HG02759 (cell line): ENCODE measurements at regions not wholly inside any gene's neighbourhood (a gene's known extent, or its start where the extent isn't known, plus 50 kb on each side); places are given as distances from the start of the nearest gene placed in this dataset.

Experiments used
- ATAC-seq: cut with Tn5 transposase; IDR thresholded peaks from one replicate; pipeline ENCODE4 v1.9.1; 2021; ENCODE audit warnings: mild to moderate bottlenecking, moderate library complexity; ENCODE audit not compliant: unreplicated experiment

- ATAC-seq = no peak
These were observed 61.9 kb upstream of the PTPRZ1 start for GRCh38 chr7:121810831-121811672.

- ATAC-seq = no peak
These were observed 65.9 kb upstream of the PTPRZ1 start for GRCh38 chr7:121807078-121807477.

GRCh38 chr7:121803039-121803438, 69.9 kb upstream of the PTPRZ1 start:
- ATAC-seq = no peak

- ATAC-seq = no peak
These were observed 71.9 kb upstream of the PTPRZ1 start for GRCh38 chr7:121800916-121801675.

- ATAC-seq = no peak
These were observed 74.1 kb upstream of the PTPRZ1 start for GRCh38 chr7:121798896-121799295.

- no peak for ATAC-seq
These were observed 74.5 kb upstream of the PTPRZ1 start for GRCh38 chr7:121798453-121798840.

- no peak for ATAC-seq
These were observed 75.1 kb upstream of the PTPRZ1 start for GRCh38 chr7:121797657-121798452.

GRCh38 chr7:121796936-121797656, 75.9 kb upstream of the PTPRZ1 start:
- ATAC-seq = no peak

- no peak for ATAC-seq
These were observed 76.6 kb upstream of the PTPRZ1 start for GRCh38 chr7:121796381-121796780.

- no peak for ATAC-seq
These were observed 77.2 kb upstream of the PTPRZ1 start for GRCh38 chr7:121795736-121796135.

GRCh38 chr7:121793716-121794115, 79.2 kb upstream of the PTPRZ1 start:
- ATAC-seq = no peak

GRCh38 chr7:121777672-121778071, 95.3 kb upstream of the PTPRZ1 start:
- no peak for ATAC-seq

GRCh38 chr7:121774563-121774962, 98.4 kb upstream of the PTPRZ1 start:
- ATAC-seq = peak; percentile 56

- no peak for ATAC-seq
These were observed 106.3 kb upstream of the PTPRZ1 start for GRCh38 chr7:121766676-121767075.

- ATAC-seq = no peak
These were observed 111.6 kb upstream of the PTPRZ1 start for GRCh38 chr7:121761399-121761798.

GRCh38 chr7:121755818-121756552, 117.0 kb upstream of the PTPRZ1 start:
- ATAC-seq = no peak

GRCh38 chr7:121755286-121755685, 117.7 kb upstream of the PTPRZ1 start:
- no peak for ATAC-seq

GRCh38 chr7:121753944-121754343, 119.0 kb upstream of the PTPRZ1 start:
- ATAC-seq = no peak

- no peak for ATAC-seq
These were observed 120.3 kb upstream of the PTPRZ1 start for GRCh38 chr7:121752706-121753105.

GRCh38 chr7:121748546-121748945, 124.4 kb upstream of the PTPRZ1 start:
- ATAC-seq = no peak
